ENCODE measurements at regions not wholly inside any gene's neighbourhood (a gene's known extent, or its start where the extent isn't known, plus 50 kb on each side); places are given as distances from the start of the nearest gene placed in this dataset.

DNA sequence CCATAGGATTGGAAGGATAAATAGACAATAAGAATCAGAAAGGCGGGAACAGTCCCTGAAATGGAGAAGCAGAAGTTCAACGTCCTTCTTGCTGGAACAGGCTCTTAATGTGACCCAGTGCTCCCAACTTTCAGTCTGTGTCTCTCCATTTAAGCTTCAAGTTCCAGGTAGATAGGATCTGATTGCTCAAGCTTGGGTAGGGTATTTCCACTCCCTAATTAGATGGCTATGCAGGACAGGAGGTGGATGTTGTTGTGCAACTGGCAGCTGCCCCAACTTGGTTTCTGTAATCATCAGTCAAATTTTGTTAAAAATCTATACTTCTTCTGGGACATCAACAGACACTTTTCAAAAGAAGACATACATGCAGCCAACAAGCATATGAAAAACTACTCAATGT is 266.2 kb downstream of the C12orf75 start:
- no peak for TF ChIP-seq EZH2 (IDR thresholded peaks at IDR 0.05; ENCODE audit: borderline replicate concordance, low read length)
- TF ChIP-seq, protein P1, sequence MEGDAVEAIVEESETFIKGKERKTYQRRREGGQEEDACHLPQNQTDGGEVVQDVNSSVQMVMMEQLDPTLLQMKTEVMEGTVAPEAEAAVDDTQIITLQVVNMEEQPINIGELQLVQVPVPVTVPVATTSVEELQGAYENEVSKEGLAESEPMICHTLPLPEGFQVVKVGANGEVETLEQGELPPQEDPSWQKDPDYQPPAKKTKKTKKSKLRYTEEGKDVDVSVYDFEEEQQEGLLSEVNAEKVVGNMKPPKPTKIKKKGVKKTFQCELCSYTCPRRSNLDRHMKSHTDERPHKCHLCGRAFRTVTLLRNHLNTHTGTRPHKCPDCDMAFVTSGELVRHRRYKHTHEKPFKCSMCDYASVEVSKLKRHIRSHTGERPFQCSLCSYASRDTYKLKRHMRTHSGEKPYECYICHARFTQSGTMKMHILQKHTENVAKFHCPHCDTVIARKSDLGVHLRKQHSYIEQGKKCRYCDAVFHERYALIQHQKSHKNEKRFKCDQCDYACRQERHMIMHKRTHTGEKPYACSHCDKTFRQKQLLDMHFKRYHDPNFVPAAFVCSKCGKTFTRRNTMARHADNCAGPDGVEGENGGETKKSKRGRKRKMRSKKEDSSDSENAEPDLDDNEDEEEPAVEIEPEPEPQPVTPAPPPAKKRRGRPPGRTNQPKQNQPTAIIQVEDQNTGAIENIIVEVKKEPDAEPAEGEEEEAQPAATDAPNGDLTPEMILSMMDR (IDR thresholded peaks at IDR 0.05; ENCODE audit: low read length) = no peak

All from OCI-LY1 (cell line).